ENCODE measurements at regions not wholly inside any gene's neighbourhood (a gene's known extent, or its start where the extent isn't known, plus 50 kb on each side); places are given as distances from the start of the nearest gene placed in this dataset.
A peak's percentile ranks its signal among the peaks of the same experiment; 100 is the strongest.

GRCh38 chr4:22097596-22097995, 149.0 kb upstream of the KCNIP4 start:
- FAIRE-seq (no peak), DNase-seq (ENCODE audit: insufficient read length, low spot score) (no peak)
- TF ChIP-seq CTCF (IDR thresholded peaks at IDR 0.05; ENCODE audit: insufficient read depth, missing control alignments), result no peak

- TF ChIP-seq CTCF (IDR thresholded peaks at IDR 0.05; ENCODE audit: insufficient read depth, missing control alignments), result no peak
- FAIRE-seq, result no peak
- DNase-seq (ENCODE audit: insufficient read length, low spot score), result no peak
Measured at GRCh38 chr4:22094217-22094616, 145.6 kb upstream of the KCNIP4 start.

GRCh38 chr4:22093126-22093525, 144.6 kb upstream of the KCNIP4 start:
- DNase-seq (ENCODE audit: insufficient read length, low spot score), result no peak
- peak; percentile 51 for FAIRE-seq

DNA sequence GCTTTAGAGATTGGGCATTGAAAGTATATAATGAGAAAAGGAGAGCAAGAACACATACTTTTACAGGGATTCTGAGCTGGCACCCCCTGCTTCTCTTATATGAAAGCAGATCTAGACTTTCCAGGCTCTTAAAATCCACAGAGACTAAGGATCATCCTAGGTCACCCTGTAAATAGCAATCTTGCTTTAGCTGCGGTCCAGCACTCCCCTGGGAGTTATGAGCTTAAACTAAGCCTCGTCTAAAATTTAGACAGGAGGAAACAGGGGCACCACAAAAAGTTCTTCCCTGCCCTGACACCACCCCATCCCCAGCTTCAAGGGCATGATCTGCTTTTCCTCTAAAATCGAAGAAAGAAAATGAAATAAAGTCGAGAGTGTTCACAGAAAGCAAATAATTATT, 143.3 kb upstream of the KCNIP4 start:
- peak; percentile 17 for DNase-seq (ENCODE audit: insufficient read length, low spot score)
- FAIRE-seq, result no peak

More at GRCh38 chr4:22093126-22093525, 144.6 kb upstream of the KCNIP4 start:
- no peak for TF ChIP-seq CTCF (IDR thresholded peaks at IDR 0.05; ENCODE audit: insufficient read depth, missing control alignments)

GRCh38 chr4:22091352-22091717, 142.8 kb upstream of the KCNIP4 start:
- DNase-seq (ENCODE audit: insufficient read length, low spot score) (no peak), FAIRE-seq (peak; percentile 86)
- TF ChIP-seq CTCF (IDR thresholded peaks at IDR 0.05; ENCODE audit: insufficient read depth, missing control alignments), result no peak

More for the DNA sequence above, 143.3 kb upstream of the KCNIP4 start:
- no peak for TF ChIP-seq CTCF (IDR thresholded peaks at IDR 0.05; ENCODE audit: insufficient read depth, missing control alignments)

- no peak for TF ChIP-seq CTCF (IDR thresholded peaks at IDR 0.05; ENCODE audit: insufficient read depth, missing control alignments)
- peak; percentile 60 for FAIRE-seq
- DNase-seq (ENCODE audit: insufficient read length, low spot score), result no peak
Measured at GRCh38 chr4:22090661-22091351, 142.2 kb upstream of the KCNIP4 start.

DNA sequence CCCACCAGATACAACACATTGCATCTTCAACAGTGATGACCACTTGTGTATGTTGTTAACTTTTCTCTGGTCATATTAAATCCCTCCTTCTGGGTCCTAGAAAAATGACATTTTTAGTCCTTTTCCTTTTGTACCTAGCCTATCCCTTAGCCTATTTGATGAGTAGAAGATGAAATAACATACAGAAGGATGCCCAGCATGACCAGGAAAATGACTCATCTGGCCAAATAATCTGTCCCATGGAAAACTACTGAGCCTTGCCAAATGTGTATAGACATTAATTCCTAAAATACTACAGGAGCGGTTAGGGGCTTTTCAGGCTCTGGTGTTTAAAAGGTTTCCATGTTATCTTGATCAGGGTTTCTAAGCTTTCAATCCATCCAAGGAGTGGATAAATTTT, 129.0 kb upstream of the KCNIP4 start:
- FAIRE-seq, result no peak
- no peak for TF ChIP-seq CTCF (IDR thresholded peaks at IDR 0.05; ENCODE audit: insufficient read depth, missing control alignments)
- DNase-seq (ENCODE audit: insufficient read length, low spot score), result no peak
